IMR-90 (cell line): ENCODE measurements at regions not wholly inside any gene's neighbourhood (a gene's known extent, or its start where the extent isn't known, plus 50 kb on each side); places are given as distances from the start of the nearest gene placed in this dataset.
"Not testable (repeated sequence)": the region's sequence is repeated elsewhere in the genome, so short reads cannot be mapped to it uniquely, and the experiment has no call there.

Source experiments
- ATAC-seq: fragments of 200-7000 bp; cut with Tn5 transposase; 2 replicates; pipeline ENCODE4 v1.9.1; 2020; ENCODE audit warnings: low read depth, mild to moderate bottlenecking, moderate library complexity
- BruUV-seq: library from RNA; stranded (reverse); fragments of 400-500 nt; replicated peaks from 2 replicates; lab custom pipeline; 2021; lab: Mats Ljungman, UMichigan
- CTCF ChIA-PET: fragments of 300-600 bp; formaldehyde crosslinking; extraction: SDS; loops from one replicate; lab custom pipeline; 2021; ENCODE audit warnings: antibody characterized with exemption; lab: Yijun Ruan, JAX
- POLR2A ChIA-PET: fragments of 300-600 bp; sonication (Branson Sonifier 250); formaldehyde crosslinking; loops from one replicate; lab custom pipeline; 2022; ENCODE audit warnings: antibody characterized with exemption; ENCODE audit not compliant: unreplicated experiment; lab: Charles Lee
- DNase-seq: peaks from one replicate; pipeline ENCODE4 v3.0.0; 2013
- H2AFZ ChIP-seq: replicated peaks from 2 replicates; pipeline ENCODE3; 2013; ENCODE audit warnings: low read length, mild to moderate bottlenecking; ENCODE audit not compliant: poor library complexity
- H2AK5ac ChIP-seq: 2 replicates; pipeline ENCODE4 v1.6.1; 2013; ENCODE audit warnings: low read depth, low read length, inconsistent platforms
- H2AK9ac ChIP-seq: replicated peaks from 2 replicates; pipeline ENCODE3; 2013; ENCODE audit warnings: mild to moderate bottlenecking, low read depth, low read length, moderate library complexity; ENCODE audit not compliant: poor library complexity
- H2BK120ac ChIP-seq: 2 replicates; pipeline ENCODE4 v1.6.1; 2013; ENCODE audit warnings: low read depth, low read length, inconsistent platforms
- H2BK15ac ChIP-seq: 3 replicates; pipeline ENCODE4 v1.6.1; 2013; ENCODE audit warnings: low read depth, low read length, inconsistent platforms
- H2BK20ac ChIP-seq: 2 replicates; pipeline ENCODE4 v1.6.1; 2013; ENCODE audit warnings: low read depth, mild to moderate bottlenecking, inconsistent platforms, low read length, moderate library complexity
- H2BK5ac ChIP-seq: 2 replicates; pipeline ENCODE4 v1.6.1; 2013; ENCODE audit warnings: mild to moderate bottlenecking, low read depth, low read length, inconsistent platforms; ENCODE audit not compliant: poor library complexity, severe bottlenecking
- H3K14ac ChIP-seq: replicated peaks from 2 replicates; pipeline ENCODE4 v1.6.1; 2013; ENCODE audit warnings: low read depth, low read length, inconsistent platforms
- H3K18ac ChIP-seq: 2 replicates; pipeline ENCODE4 v1.6.1; 2013; ENCODE audit warnings: low read depth, low read length, control low read depth
- H3K23ac ChIP-seq: 2 replicates; pipeline ENCODE4 v1.6.1; 2013; ENCODE audit warnings: low read depth, low read length, inconsistent platforms
- H3K27ac ChIP-seq: 2 replicates; pipeline ENCODE4 v1.5.1; 2013; ENCODE audit warnings: mild to moderate bottlenecking, control low read depth, low read length; ENCODE audit not compliant: insufficient read depth
- H3K27me3 ChIP-seq: 2 replicates; pipeline ENCODE4 v1.6.1; 2013; ENCODE audit warnings: low read length; ENCODE audit not compliant: control insufficient read depth, insufficient read depth
- H3K36me3 ChIP-seq: 2 replicates; pipeline ENCODE4 v1.6.1; 2013; ENCODE audit warnings: low read length, mixed read lengths; ENCODE audit not compliant: control insufficient read depth, insufficient read depth
- H3K4ac ChIP-seq: 2 replicates; pipeline ENCODE4 v1.6.1; 2013; ENCODE audit warnings: low read depth, low read length, inconsistent platforms
- H3K4me1 ChIP-seq: 2 replicates; pipeline ENCODE4 v1.6.1; 2013; ENCODE audit warnings: low read length, mixed read lengths; ENCODE audit not compliant: control insufficient read depth, insufficient read depth
- H3K4me2 ChIP-seq: 2 replicates; pipeline ENCODE4 v1.6.1; 2013; ENCODE audit warnings: low read depth, mild to moderate bottlenecking, control low read depth, low read length, moderate library complexity
- H3K4me3 ChIP-seq: 2 replicates; pipeline ENCODE4 v1.5.1; 2013; ENCODE audit warnings: low read depth, mild to moderate bottlenecking, control low read depth, low read length, moderate library complexity; ENCODE audit not compliant: insufficient read depth
- H3K56ac ChIP-seq: 2 replicates; pipeline ENCODE4 v1.6.1; 2013; ENCODE audit warnings: low read length, inconsistent platforms; ENCODE audit not compliant: insufficient read depth; ENCODE audit errors: extremely low read depth
- H3K79me1 ChIP-seq, 2 experiments: 2 replicates each; pipeline ENCODE4 v1.6.1; 2013; ENCODE audit warnings: low read length in 2 of 2, inconsistent platforms in 1 of 2, low read depth in 1 of 2
- H3K9ac ChIP-seq: 2 replicates; pipeline ENCODE4 v1.6.1; 2013; ENCODE audit warnings: low read depth, low read length, control low read depth
- H3K9me1 ChIP-seq: 2 replicates; pipeline ENCODE4 v1.6.1; 2013; ENCODE audit warnings: low read length, inconsistent platforms; ENCODE audit not compliant: insufficient read depth
- H3K9me3 ChIP-seq: 2 replicates; pipeline ENCODE4 v1.6.1; 2013; ENCODE audit warnings: low read length; ENCODE audit not compliant: control insufficient read depth, insufficient read depth
- H4K20me1 ChIP-seq: 2 replicates; pipeline ENCODE4 v1.6.1; 2013; ENCODE audit warnings: low read length, inconsistent platforms; ENCODE audit not compliant: insufficient read depth
- H4K5ac ChIP-seq: 2 replicates; pipeline ENCODE4 v1.6.1; 2013; ENCODE audit warnings: mild to moderate bottlenecking, low read depth, low read length, control low read depth
- H4K8ac ChIP-seq, 2 experiments: 2 replicates each; pipeline ENCODE4 v1.6.1; 2013; ENCODE audit warnings: low read depth in 2 of 2, low read length in 2 of 2, control low read depth in 1 of 2, inconsistent platforms in 1 of 2
- H4K91ac ChIP-seq: 2 replicates; pipeline ENCODE4 v1.6.1; 2013; ENCODE audit warnings: low read depth, low read length, inconsistent platforms; ENCODE audit not compliant: insufficient read depth
- WGBS, 2 experiments: methylation state at CpG; one replicate each; pipeline versions ENCODE4 v1.1.5 to v1.1.7; 2013; ENCODE audit warnings: missing lambda C conversion rate in 2 of 2; ENCODE audit not compliant: insufficient read length in 1 of 2; ENCODE audit errors: extremely low coverage in 2 of 2; 5-methylcytosine and 5-hydroxymethylcytosine counted together
- dilution Hi-C: fragments of 300-500 bp; cut with HindIII; formaldehyde crosslinking; loops from one replicate; pipeline ENCODE4 v1.14.3; 2018; ENCODE audit warnings: low sequenced_read_pairs; ENCODE audit not compliant: unreplicated experiment
- in situ Hi-C: fragments of 300-500 bp; cut with MboI; formaldehyde crosslinking; loops from 3 replicates; pipeline ENCODE4 v1.14.3; 2019; ENCODE audit warnings: low sequenced_read_pairs, inconsistent platforms, mixed read lengths
- intact Hi-C: fragments of 100-400 bp; cut with micrococcal nuclease; formaldehyde crosslinking; loops from 2 replicates; pipeline ENCODE4 v1.10.0; 2022

DNA sequence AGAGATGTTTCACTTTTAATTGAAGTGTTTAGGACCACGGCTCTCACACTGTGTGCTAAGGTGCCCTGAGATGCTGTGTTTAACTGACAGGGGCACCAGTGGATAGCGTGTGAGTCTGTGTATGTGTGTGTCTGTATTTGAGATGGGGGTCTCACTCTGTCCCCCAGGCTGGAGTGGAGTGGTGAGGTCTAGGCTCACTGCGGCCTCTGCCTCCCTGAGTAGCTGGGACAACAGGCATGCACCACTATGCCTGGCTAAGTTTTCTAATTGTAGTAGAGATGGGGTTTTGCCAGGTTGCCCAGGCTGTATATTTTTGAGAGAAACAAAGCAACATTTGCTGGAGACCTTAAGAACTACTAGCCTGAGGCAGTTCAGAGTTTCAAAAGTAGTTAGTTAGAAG lies 80.6 kb upstream of the ZNF337 start:
- H3K36me3 ChIP-seq, H3K14ac ChIP-seq, BruUV-seq, ATAC-seq, H3K18ac ChIP-seq, H3K27ac ChIP-seq, H3K4ac ChIP-seq, H3K9me1 ChIP-seq, H3K4me1 ChIP-seq, H3K4me3 ChIP-seq, H2BK5ac ChIP-seq, DNase-seq, H3K27me3 ChIP-seq, CTCF ChIA-PET, H2AFZ ChIP-seq, H4K8ac ChIP-seq, POLR2A ChIA-PET, H4K20me1 ChIP-seq, H3K4me2 ChIP-seq, H2AK9ac ChIP-seq, H3K9ac ChIP-seq, dilution Hi-C loops, H3K56ac ChIP-seq, H3K9me3 ChIP-seq, H3K23ac ChIP-seq, H2BK120ac ChIP-seq, intact Hi-C loops, H4K91ac ChIP-seq, H2AK5ac ChIP-seq, H2BK20ac ChIP-seq, H4K5ac ChIP-seq, H3K79me1 ChIP-seq, H2BK15ac ChIP-seq: not testable (repeated sequence)
- in situ Hi-C loops, result loop anchor here (25.0 kb wide), 1 partner anchor 310 kb away; no protein-coding TSS in a partner anchor
- WGBS, 2 experiments, result 80% methylated on average over 1 of the region's 3 CpGs; no CpG with 5 or more reads in 1 of the 2 experiments

DNA sequence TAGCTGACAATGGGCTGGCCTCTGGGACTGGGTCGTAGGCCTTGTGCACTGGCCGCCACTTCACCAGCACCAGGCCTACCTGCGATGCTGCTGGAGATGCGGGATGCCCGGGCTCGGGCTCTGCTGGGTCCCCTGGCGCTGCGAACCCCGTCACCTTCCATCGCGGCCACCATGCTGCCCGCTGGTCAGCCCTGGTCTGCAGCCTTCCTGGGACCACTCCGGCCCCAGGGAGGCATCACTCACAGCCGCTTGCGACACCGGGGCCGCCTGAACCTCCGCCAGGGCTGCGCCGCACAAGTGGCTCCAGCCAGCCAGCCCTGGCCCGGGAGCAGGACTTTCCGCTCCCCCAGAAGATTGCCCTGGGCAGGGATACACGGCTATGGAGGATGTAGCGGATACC lies 78.1 kb upstream of the ZNF337 start:
- H3K4me3 ChIP-seq, POLR2A ChIA-PET, dilution Hi-C loops, H3K23ac ChIP-seq, H2BK15ac ChIP-seq, H3K9me1 ChIP-seq, H4K8ac ChIP-seq, H2BK120ac ChIP-seq, H3K27me3 ChIP-seq, BruUV-seq, H3K79me1 ChIP-seq, H3K36me3 ChIP-seq, H3K27ac ChIP-seq, H2AK9ac ChIP-seq, CTCF ChIA-PET, H3K4me2 ChIP-seq, H2BK20ac ChIP-seq, H3K56ac ChIP-seq, H3K4ac ChIP-seq, H3K4me1 ChIP-seq, ATAC-seq, H2AFZ ChIP-seq, H4K91ac ChIP-seq, H3K14ac ChIP-seq, H3K9ac ChIP-seq, H4K5ac ChIP-seq, intact Hi-C loops, H2BK5ac ChIP-seq, H2AK5ac ChIP-seq, H3K9me3 ChIP-seq, DNase-seq, H3K18ac ChIP-seq, H4K20me1 ChIP-seq: not testable (repeated sequence)
- WGBS, 2 experiments, result 79% methylated on average over 17 of the region's 24 CpGs; no CpG with 5 or more reads in 1 of the 2 experiments
- in situ Hi-C loops, result loop anchor here (25.0 kb wide), 1 partner anchor 313 kb away; no protein-coding TSS in a partner anchor
